HEK293 (cell line): ENCODE measurements at regions not wholly inside any gene's neighbourhood (a gene's known extent, or its start where the extent isn't known, plus 50 kb on each side); places are given as distances from the start of the nearest gene placed in this dataset.

Source experiments
- SETDB1 ChIP-seq: IDR thresholded peaks from one replicate; pipeline ENCODE4 v1.6.1; 2017; ENCODE audit warnings: mild to moderate bottlenecking, low read length, moderate library complexity, mixed read lengths; ENCODE audit not compliant: insufficient read length
- SP2 ChIP-seq: fragments of 450-650 bp; formaldehyde crosslinking; IDR thresholded peaks from 2 replicates; pipeline ENCODE4 v1.5.1; 2016; ENCODE audit warnings: missing biosample characterization, missing genetic modification characterization
- TCF7L2 ChIP-seq: IDR thresholded peaks from 2 replicates; pipeline ENCODE4 v1.6.1; 2011; ENCODE audit warnings: low read depth, mild to moderate bottlenecking, inconsistent platforms, low read length, moderate library complexity, borderline replicate concordance
- ZNF138 ChIP-seq: fragments of 450-650 bp; formaldehyde crosslinking; IDR thresholded peaks from 2 replicates; pipeline ENCODE4 v1.5.1; 2016; ENCODE audit warnings: missing biosample characterization, missing genetic modification characterization, borderline replicate concordance
- ZNF629 ChIP-seq: fragments of 450-650 bp; formaldehyde crosslinking; IDR thresholded peaks from 2 replicates; pipeline ENCODE4 v1.5.1; 2017; ENCODE audit warnings: missing biosample characterization, missing genetic modification characterization
- ZNF707 ChIP-seq: fragments of 450-650 bp; formaldehyde crosslinking; IDR thresholded peaks from 2 replicates; pipeline ENCODE4 v1.5.1; 2016; ENCODE audit warnings: missing biosample characterization, missing genetic modification characterization
- TF ChIP-seq, protein P1 (sequence below): fragments of 450-650 bp; formaldehyde crosslinking; IDR thresholded peaks from 2 replicates; pipeline ENCODE4 v1.5.1; 2016; ENCODE audit warnings: missing biosample characterization, missing genetic modification characterization

DNA sequence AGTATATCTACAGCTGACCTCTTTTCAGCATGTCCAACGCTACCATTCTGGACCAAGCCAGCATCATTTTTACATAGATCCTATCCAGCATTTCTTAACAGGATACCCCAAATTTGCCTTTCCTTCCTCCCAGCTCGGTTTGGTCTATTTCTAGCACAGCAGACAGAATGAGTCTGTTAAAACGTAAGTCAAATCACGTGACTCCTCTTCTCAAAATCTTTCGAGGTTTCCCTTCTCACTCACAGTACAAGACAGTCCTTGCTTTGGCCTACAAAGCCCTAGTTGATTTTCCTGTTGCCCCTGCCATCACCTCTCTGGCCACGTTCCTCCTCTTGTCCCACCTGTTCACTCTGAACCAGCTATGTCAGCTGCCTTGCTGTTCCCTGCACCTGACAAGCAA lies 711.7 kb downstream of the SORCS3 start:
- TF ChIP-seq, protein P1, sequence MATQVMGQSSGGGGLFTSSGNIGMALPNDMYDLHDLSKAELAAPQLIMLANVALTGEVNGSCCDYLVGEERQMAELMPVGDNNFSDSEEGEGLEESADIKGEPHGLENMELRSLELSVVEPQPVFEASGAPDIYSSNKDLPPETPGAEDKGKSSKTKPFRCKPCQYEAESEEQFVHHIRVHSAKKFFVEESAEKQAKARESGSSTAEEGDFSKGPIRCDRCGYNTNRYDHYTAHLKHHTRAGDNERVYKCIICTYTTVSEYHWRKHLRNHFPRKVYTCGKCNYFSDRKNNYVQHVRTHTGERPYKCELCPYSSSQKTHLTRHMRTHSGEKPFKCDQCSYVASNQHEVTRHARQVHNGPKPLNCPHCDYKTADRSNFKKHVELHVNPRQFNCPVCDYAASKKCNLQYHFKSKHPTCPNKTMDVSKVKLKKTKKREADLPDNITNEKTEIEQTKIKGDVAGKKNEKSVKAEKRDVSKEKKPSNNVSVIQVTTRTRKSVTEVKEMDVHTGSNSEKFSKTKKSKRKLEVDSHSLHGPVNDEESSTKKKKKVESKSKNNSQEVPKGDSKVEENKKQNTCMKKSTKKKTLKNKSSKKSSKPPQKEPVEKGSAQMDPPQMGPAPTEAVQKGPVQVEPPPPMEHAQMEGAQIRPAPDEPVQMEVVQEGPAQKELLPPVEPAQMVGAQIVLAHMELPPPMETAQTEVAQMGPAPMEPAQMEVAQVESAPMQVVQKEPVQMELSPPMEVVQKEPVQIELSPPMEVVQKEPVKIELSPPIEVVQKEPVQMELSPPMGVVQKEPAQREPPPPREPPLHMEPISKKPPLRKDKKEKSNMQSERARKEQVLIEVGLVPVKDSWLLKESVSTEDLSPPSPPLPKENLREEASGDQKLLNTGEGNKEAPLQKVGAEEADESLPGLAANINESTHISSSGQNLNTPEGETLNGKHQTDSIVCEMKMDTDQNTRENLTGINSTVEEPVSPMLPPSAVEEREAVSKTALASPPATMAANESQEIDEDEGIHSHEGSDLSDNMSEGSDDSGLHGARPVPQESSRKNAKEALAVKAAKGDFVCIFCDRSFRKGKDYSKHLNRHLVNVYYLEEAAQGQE (tag by site-specific recombination): no peak
- no peak for TF ChIP-seq ZNF629
- no peak for TF ChIP-seq TCF7L2
- TF ChIP-seq ZNF707 (tag by site-specific recombination): no peak
- no peak for TF ChIP-seq SP2 (tag by site-specific recombination)
- no peak for TF ChIP-seq SETDB1
- no peak for TF ChIP-seq ZNF138 (tag by site-specific recombination)
